ENCODE measurements at regions not wholly inside any gene's neighbourhood (a gene's known extent, or its start where the extent isn't known, plus 50 kb on each side); places are given as distances from the start of the nearest gene placed in this dataset.

DNA sequence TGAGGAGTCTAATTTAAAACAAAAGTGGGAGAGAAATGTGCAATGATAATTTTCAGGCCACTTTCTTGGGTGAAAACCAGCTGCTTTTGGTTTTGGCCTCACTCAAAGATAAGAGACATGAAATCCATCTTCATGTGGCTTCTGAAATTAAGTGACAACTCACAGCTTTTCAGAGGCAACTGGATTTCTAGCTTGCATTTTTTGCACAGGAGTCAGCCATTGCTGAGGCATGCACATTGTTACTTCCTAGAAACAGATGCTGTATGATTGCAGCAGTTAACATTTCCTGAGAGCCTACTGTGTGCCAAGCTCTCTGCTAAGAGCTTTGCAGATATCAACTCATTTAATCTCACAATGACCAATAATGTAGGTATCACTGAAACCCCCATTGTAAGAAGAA lies 562.6 kb downstream of the NR2F1-AS1 start:
- TF ChIP-seq, protein P1, sequence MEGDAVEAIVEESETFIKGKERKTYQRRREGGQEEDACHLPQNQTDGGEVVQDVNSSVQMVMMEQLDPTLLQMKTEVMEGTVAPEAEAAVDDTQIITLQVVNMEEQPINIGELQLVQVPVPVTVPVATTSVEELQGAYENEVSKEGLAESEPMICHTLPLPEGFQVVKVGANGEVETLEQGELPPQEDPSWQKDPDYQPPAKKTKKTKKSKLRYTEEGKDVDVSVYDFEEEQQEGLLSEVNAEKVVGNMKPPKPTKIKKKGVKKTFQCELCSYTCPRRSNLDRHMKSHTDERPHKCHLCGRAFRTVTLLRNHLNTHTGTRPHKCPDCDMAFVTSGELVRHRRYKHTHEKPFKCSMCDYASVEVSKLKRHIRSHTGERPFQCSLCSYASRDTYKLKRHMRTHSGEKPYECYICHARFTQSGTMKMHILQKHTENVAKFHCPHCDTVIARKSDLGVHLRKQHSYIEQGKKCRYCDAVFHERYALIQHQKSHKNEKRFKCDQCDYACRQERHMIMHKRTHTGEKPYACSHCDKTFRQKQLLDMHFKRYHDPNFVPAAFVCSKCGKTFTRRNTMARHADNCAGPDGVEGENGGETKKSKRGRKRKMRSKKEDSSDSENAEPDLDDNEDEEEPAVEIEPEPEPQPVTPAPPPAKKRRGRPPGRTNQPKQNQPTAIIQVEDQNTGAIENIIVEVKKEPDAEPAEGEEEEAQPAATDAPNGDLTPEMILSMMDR (IDR thresholded peaks at IDR 0.05), result no peak
- no peak for TF ChIP-seq POLR2A (IDR thresholded peaks at IDR 0.05)

Measured in heart left ventricle (tissue), 13 donors.